Right kidney (tissue), 1 donor: ENCODE measurements at regions not wholly inside any gene's neighbourhood (a gene's known extent, or its start where the extent isn't known, plus 50 kb on each side); places are given as distances from the start of the nearest gene placed in this dataset.

Experiments
- DNase-seq: peaks from one replicate; pipeline ENCODE4 v3.0.0-alpha.2; 2016

GRCh38 chr2:120866483-120867140 lies 130.9 kb downstream of the GLI2 start:
- DNase-seq, result no peak

DNA sequence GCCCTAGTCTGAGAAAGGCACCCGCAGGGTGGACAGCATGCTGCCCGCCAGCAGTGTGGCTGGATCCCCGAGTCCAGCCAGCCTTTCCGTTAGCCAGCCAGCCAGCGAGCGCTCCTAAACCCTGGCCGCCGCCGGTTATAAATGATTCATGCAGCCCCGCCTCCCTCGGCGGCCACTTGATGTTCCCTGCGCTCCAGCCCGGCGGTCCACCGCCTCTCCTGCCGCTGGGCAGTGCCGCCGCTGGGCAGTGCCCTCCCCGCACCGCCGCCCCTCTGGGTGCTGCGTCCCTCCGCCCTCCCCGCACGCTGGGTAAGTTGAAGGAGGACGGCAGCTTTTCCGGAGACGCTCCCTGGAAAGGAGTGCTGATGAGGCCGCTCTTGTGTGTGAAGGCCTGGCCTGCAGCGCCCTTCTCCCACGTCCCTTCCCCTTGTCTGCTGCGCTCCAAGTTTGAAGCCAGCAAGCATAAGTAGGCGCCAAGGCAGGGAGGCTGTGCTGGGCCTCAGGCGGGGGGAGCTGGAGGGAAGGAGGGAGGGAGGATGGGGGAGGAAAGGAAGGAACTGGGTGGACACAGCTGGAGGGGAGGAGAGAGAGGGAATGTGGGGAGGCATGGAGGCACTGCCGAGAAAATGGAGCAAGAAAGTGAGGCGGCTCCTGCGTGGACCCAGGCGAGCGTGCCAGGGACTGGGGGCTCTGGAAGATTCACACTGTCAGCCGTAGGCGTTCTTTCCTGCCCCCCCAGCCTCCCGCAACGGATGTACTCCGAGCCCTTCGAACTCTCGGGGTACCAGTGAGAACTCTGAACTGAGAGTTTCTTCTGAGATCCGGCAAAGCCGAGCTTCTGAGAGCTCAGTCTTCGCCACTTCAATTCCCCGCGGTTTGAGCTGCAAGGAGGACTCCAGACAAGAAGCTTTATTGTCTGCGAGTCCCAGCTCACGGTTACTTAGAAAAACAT lies 131.9 kb downstream of the GLI2 start:
- peak; percentile 77 for DNase-seq

DNA sequence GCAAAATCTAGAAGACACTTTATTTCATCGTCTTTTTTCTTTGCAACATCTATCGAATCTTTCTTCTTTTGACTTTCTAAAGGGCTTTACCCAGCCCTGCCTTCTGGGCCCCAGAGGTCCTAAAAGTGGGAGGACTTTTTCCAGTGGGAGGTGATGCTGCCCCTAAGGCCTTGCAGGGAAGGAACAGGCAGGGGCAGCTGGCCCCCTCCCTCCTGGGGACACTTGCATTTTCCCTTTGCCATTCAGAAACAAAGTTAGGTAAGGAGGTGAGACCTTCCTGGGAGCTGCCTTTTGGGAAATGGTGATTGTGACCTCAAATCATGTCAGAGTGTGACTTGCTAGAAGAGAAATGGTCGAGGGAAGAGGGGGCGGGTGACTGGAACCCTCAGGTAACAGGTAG lies 132.7 kb downstream of the GLI2 start:
- no peak for DNase-seq

DNA sequence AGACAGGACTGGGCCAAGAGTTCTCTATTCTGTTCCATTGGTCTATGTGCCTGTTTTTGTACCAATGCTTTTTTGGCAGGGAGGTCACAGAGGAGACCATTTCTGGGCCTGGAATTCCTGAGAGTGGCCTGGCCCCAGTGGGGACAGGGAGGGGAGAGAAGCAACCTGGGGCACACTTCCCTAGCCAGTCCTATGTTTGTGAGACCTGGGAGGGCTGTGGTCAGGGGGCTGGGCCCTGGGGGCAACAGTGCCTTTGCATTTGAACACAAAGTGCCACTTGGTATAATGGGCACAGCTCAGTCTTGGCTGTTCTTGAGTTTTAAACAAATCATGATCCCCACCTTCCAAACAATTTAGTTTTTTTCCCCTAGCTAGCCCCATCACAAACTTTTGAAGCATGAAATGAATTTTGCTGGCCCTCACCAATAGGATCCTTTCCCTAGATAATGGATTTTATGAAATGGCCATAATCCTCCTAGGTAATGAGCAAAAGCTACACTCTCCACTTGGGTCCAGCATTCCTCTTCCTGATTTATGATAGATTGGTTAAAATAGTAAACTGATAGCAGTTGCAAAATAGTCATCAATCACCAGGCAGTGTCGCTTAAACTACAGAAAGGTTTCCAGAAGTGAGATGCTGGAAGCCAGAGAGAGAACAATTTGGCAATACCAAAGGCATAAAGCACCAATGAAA lies 133.5 kb downstream of the GLI2 start:
- no peak for DNase-seq

GRCh38 chr2:120869730-120870466 lies 134.2 kb downstream of the GLI2 start:
- no peak for DNase-seq

DNA sequence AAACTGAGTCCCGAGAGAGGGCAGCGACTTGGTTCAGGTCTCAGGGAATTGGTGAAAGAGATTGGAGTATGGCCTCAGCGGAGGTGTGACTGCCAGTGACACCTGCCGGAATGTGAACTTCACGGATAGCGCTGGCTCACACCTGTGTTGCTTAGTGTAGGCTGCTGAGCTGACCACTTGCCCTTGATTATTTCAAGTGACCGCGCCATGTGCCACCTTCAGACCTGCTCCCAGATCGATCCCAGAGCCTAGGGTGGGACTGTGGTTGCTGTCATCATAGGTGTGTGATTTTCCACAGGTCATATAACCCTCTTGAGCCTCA lies 134.8 kb downstream of the GLI2 start:
- no peak for DNase-seq

GRCh38 chr2:120871016-120871635 lies 135.5 kb downstream of the GLI2 start:
- no peak for DNase-seq

- DNase-seq, result no peak
These were observed 136.4 kb downstream of the GLI2 start for GRCh38 chr2:120871881-120872620.

- no peak for DNase-seq
These were observed 138.6 kb downstream of the GLI2 start for GRCh38 chr2:120873958-120874887.

DNA sequence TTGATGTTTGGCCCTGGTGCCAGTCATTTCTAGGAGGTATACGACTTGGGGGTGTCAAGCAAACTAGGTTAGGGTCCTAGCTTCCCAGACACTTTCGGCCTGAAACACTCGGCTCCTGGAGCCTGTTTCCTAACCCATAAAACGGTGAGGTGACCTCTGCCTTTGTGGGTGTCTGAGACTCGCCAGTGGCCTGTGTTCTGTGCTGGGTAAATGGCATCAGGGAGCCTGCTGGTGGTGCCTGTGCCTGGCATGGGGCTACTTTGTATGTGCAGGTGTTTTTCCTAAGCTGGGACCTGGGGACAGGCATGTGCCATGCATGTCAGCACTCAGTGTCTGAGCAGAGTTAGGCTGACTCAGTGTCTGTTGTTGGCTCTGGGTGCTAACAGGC lies 139.2 kb downstream of the GLI2 start:
- DNase-seq, result no peak

DNA sequence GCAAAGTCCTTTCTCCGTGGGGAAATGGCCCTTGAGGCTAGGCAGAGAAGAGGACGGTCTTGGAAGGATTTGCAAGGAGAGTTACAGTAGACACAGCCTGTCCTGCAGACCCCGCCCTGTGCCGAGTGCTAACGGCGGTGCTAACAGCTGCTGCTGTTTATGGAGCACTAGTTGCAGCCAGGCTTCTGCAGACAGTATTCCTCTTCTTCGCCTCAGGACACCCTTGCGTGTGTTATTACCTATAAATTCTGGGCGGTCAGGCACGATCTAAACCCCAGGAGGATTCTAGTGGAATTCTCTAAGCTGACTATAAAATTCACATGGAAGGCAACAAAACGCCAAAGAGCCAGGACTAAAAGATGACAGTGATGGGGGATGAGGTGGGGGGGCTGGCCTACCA lies 139.8 kb downstream of the GLI2 start:
- no peak for DNase-seq

- no peak for DNase-seq
These were observed 141.0 kb downstream of the GLI2 start for GRCh38 chr2:120876526-120877280.

DNA sequence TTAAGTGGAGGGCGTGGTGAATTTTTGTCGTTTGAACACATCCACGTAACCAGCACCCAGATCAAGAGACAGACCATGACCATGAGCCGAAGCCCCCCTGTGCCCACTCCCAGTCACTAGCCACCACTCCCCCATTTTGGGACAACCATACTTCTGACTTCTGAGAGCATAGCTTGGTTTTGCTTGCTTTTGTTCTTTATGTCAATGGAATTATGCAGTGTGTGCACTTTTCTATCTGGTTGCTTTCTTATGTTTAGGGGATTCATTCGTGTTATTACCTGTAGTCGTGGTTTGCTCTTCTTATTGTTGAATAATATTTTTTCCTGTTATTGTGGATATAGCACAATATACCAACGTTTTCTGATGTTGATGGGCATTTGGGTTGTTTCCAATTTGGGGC lies 141.7 kb downstream of the GLI2 start:
- DNase-seq, result no peak

DNA sequence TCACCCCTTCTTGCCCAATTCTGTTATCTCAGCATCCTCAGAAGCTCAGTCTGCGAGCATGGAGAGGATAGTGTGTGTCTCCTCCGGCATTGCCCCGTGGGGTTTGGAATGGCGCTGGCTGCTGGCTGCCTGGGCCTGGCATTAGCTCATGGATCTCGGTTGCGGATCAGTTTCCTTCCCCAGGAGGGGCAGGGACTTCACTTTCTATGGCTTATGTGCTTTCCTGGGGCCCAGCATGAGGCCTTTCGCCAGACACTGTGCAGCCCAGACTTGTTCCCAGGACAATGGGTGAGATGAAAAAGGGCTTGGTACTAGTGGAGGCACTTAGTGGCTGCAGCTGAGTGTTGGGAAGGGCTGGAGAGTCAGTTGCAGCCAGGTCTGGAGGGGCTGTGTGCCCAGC lies 143.3 kb downstream of the GLI2 start:
- no peak for DNase-seq

DNA sequence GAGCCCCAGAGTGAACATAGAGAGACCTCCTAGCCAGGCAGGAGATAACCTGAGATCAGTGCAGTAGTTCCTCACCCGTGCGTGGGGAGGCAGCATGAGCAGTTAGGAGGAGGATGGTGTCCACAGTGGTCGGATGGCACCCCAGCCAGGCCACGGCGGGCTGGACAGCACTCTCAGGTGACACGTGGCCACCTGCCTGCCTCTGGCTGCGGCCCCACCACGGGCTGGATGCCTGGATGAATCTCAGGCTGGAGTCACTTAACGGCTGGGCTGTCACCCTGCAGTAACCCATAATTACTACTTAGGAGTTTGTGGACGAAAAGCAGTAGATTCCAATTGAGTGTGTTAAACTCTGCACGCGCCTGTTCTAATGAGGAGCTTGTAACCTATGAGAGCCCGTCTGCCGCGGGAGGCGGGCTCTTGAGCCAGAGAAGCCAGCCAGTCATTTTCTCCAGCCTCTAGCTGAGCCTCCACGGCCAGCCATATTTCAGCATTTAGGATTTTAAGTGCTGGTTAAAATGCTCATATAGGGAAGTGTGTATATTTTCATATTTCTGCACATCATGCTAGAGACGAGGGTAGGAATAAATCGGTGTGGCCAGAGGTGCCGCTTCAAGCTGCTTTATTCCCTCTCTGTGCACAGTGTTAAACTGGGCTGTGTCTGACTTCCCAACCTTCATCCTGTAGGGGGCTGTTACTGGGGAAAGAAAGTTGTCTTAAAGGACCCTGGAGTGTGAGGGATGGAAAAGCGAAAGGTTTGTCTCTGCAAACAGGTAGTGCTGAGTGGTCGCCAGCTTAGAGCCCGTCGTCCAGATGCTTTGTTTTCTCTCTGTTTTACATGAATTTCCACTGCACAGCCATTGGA lies 144.0 kb downstream of the GLI2 start:
- DNase-seq, result no peak

GRCh38 chr2:120880381-120880780 lies 144.7 kb downstream of the GLI2 start:
- DNase-seq, result no peak

GRCh38 chr2:120881981-120882788 lies 146.5 kb downstream of the GLI2 start:
- no peak for DNase-seq
